GM19438 (cell line): ENCODE measurements at regions not wholly inside any gene's neighbourhood (a gene's known extent, or its start where the extent isn't known, plus 50 kb on each side); places are given as distances from the start of the nearest gene placed in this dataset.

Experiments
- ATAC-seq: cut with Tn5 transposase; IDR thresholded peaks from one replicate; pipeline ENCODE4 v1.9.1; 2021; ENCODE audit warnings: low read depth; ENCODE audit not compliant: unreplicated experiment

DNA sequence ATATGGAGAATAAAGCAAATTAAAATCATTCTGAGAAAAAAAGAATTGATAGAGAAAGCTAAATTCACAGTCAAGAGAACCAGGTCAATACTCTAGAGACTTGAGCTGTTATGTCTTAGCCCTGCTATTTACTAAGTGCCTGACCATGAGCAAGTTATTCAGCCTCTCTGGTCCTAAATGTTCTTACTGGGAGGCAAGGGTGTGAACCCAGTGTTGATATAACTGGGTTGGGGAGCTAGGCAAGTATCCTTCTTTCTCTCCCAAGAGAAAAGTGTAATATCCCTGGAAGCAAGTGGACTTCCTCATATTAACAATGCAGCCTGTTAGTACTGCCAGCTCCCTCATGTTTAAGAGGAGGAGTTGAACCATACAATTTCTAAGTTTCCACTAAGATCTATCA lies 488.9 kb upstream of the RASGRP1 start:
- ATAC-seq: no peak

DNA sequence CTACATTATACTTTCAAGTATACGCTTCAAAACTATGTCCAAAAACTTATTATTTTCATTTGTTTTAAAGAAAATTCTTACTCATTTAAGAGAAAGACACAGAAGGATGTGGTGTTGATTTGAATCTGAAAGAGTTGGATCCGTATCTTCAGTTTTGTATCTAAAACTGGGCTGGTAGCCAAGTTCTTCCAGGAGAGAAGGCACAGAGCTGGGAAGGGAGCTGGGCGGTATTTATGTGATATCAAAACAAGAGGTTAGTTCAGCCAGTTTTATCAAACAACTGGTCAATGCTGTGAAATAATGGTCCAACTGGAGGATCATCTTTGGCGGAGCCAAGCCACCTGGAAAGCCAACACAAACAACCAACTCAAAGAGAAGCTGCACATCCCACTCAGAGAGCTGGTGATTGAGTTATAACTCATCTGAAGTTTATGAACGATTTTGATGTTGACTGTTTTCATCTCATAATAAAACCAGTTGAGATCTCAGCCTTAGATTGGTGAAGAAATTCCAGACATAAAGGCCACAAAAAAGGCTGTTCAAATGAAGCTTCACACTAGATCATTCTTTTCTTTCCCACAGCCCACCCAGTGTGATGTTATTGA lies 489.6 kb upstream of the RASGRP1 start:
- no peak for ATAC-seq

DNA sequence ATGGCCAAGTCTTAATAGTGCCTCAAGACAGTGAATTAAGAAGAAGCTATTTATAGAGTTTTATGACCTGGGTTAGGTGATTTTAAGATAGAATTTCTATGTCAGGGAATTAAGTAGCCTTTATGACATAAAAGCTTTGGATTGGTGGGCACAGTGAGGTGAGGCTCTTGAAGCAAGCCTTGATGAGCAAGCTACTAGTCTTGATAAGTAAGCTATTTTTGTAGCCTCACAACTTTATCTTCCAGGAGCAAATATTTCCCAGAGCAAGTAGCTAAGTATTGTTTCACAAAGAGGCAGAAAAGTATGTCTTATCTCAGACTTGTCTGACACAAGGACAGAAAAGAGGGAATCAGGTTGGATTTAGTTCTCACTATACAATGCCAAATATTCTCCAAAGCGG lies 491.7 kb upstream of the RASGRP1 start:
- ATAC-seq: no peak

- no peak for ATAC-seq
Measured at GRCh38 chr15:39058351-39059131, 493.9 kb upstream of the RASGRP1 start.

DNA sequence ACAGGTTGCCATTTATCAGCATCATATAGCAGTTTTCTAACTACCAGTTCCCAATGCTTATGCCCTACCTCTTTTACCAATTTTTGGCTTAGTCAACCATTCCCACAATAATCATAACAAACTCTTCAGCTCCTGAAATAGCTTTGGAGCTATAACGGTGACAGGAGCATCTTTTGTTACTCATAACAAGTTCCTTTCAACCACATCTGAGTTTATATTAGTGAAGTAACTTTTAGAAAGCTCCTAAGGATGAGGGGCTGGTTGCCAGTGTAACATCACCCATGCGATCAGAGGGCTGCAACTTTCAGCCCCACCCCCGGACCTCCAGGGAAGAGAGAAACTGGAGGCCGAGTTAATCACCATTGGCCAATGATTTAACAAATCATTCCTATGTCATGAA lies 495.3 kb upstream of the RASGRP1 start:
- no peak for ATAC-seq

- no peak for ATAC-seq
Measured at GRCh38 chr15:39061952-39062464, 497.4 kb upstream of the RASGRP1 start.

DNA sequence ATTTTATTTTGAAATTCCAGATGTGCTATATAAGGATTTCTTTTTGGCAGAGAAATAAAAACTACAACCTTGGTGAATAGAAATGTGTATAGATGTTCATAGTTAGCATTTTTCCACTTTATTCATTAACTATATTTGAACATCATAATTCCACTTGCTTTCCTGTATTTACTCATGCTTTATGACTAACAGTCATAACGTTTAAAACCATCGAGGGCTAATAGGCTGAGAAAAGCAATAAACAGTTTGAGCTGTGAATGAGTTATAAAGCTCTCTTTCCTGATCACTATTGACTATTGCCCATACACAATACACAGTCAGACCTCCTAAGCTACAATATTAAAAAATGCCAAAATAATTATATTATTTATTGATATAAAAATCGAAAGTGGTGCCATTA lies 502.1 kb upstream of the RASGRP1 start:
- ATAC-seq: no peak

DNA sequence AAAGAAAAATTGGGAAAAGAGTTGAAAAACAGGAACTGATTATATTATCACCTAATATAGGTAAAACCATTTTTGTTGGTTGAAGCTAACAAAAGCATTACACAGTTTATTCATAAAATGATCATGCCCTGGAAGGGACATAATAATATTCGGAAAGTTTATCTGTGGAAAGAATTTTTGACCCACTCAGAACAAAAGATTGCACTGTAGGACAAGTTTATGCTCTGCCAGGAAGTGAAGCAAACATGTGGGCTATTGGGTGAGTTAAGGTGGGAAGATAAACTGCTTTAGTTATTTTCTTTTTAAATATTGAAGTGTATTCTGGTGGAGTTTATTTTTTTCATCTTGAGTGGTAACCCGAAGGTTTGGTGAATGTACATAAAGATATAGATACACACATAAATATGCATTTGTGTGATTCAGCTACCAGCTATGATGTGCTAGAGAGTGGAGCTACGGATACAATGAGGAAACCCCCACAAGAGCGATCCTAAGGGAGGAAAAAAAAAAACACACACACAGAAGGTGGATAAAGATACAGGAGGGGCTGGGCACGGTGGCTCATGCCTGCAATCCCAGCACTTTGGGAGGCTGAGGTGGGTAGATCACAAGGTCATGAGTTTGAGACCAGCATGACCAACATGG lies 506.4 kb upstream of the THBS1 start:
- no peak for ATAC-seq

- no peak for ATAC-seq
Measured at GRCh38 chr15:39075311-39075710, 505.6 kb upstream of the THBS1 start.

DNA sequence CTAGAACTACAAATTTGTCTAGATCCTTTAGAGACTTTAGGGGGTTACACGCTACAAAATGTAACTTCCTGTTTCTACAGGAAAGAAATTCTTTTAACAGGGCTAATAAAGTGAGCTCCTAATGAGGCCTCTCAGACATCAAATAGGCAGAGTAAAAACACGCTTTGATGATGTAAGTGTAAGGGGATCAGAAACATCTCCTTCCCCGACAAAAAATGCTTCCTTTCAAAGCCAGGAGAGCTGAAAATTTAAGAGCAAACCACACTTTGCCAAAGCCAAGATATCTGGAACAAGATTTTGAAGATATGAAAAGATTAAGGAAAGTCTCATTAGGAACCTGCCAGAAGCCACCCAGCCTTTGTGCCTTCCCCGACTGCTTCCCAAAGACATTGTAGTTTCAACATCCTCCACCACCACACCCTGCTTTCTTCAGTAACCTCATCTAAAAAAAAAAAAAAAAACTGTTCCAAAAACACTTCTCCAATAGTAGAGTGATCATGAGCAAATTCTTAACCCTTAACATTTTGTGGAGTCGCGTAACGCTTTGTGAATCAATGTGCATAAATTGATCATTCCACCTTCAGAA lies 505.0 kb upstream of the THBS1 start:
- no peak for ATAC-seq

DNA sequence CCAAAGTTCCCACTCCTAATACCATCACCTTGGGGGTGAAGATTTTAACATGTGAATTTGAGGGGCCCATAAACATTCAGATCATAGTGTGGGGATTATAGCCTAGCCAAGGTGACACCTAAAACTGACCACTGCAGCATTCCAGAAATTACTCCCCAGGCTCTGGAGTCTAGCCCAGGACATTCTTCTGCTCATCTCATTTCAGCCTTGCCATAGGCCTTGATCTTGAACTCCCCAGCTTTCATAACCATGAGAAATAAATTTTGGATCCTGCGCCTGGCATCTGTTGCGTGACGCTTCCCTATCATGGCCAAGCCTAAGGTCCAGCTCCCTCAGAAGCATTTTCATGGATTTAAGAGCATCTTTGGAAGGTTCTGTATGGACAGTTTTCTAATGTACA lies 502.9 kb upstream of the THBS1 start:
- no peak for ATAC-seq

- ATAC-seq: no peak
Measured at GRCh38 chr15:39079296-39079847, 501.5 kb upstream of the THBS1 start.

DNA sequence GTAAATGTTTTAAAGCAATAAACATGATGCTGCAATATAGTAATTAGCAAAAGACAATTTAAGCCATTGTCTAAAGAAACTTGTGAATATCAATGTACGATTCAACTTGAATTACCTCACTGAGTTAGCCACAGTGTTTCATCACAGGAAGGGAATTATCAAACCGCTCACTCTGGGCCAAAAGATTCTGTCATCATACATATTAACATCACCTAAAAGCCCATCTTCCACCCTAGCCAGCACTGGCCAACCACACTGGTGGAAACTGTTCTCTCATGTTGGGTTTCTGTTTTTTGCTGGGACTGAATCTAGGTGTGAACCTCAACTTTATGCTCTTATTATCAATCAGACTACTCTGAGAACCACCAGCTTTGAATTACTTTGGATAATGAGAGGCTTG lies 497.7 kb upstream of the THBS1 start:
- no peak for ATAC-seq

GRCh38 chr15:39084674-39085530 lies 496.0 kb upstream of the THBS1 start:
- no peak for ATAC-seq

GRCh38 chr15:39086641-39087040 lies 494.2 kb upstream of the THBS1 start:
- ATAC-seq: no peak

GRCh38 chr15:39088156-39088555 lies 492.7 kb upstream of the THBS1 start:
- ATAC-seq: no peak

DNA sequence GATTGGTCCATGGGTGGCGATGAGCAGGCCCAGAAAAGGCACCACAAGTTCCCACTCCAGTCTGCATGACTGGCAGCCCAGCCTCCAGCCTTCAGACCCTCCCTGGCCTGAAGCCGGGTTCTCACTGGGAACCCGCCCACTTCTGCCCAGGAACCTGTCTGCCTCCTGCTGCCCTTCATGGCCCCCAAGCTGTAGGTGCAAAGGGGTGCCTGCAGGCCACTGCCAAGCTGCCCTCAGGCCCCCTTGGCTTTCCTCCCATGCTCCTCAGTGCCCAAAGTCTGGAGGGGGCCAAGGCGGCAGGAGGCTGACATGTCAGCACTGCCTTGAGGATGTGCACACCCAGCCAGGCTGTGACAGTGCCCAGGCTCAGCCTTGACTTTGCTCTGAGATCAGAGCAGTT lies 488.5 kb upstream of the THBS1 start:
- no peak for ATAC-seq

- ATAC-seq: no peak
Measured at GRCh38 chr15:39092761-39093160, 488.1 kb upstream of the THBS1 start.

DNA sequence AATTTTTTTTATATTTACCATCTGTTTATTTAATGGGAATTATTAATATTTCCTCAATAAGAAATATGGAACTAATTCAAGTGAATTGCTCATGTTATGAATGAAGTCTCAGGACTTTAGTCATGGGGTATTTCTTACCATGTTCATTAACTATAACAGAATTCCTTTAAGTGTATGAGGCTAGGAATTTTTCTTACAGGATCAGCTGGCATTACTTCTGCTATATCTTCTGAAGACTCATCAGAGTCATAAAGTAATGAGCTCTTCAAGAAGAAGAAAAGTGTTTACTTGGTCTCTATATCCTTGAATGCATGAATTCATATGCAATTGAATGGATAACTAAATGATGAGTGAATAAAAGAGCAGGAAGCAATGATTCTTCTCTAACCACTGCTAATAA lies 486.8 kb upstream of the THBS1 start:
- no peak for ATAC-seq

DNA sequence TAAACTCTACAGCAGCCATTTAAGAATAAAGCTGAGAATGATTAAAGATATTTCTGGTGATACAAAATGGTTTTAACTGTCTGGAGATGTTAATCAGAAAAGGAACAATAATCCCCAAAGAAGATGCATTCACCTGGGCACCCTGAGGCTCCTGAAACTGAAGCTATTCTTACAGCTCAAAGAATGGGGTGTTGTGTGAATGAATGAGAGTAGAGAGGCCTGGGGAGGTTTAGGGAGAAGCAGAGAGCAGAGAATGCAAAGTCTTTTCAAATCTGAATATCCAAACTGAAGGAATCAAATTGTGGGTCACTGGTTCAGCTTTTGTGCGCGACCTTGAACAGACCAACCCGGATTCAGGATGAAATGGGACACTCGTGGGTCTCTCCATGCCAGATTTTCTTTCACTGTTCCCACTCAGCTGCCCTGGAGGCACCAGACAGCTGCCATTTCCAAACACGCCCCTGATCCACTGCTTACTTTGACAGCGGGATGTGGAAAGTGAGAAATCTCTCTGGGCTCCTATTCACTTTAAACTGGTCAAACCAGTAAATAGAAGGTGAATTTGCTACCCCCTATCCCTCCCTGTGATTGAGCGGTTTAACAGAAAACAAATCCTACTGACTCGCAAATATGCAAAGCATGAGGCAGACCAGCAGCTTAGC lies 485.5 kb upstream of the THBS1 start:
- ATAC-seq: no peak
